ENCODE measurements at regions not wholly inside any gene's neighbourhood (a gene's known extent, or its start where the extent isn't known, plus 50 kb on each side); places are given as distances from the start of the nearest gene placed in this dataset.

DNA sequence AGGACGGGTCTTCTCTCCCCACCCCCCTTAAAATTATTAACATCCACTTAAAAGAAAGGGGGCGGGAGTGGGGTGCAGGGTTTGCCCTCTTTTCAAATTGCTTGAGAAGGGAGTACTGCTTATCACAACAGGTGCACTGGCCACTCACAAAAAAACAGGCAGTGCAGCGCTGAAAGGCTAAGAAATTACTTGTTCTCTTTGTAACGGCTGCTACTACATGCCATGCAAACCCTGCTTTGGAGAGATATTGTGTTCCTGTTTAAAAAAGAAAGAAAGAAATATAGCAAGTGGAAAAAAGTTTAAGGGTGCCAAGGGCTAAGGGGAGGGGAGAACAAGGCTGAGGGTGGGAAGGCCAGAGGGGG, 312.7 kb upstream of the JARID2 start:
- TF ChIP-seq, protein P1, sequence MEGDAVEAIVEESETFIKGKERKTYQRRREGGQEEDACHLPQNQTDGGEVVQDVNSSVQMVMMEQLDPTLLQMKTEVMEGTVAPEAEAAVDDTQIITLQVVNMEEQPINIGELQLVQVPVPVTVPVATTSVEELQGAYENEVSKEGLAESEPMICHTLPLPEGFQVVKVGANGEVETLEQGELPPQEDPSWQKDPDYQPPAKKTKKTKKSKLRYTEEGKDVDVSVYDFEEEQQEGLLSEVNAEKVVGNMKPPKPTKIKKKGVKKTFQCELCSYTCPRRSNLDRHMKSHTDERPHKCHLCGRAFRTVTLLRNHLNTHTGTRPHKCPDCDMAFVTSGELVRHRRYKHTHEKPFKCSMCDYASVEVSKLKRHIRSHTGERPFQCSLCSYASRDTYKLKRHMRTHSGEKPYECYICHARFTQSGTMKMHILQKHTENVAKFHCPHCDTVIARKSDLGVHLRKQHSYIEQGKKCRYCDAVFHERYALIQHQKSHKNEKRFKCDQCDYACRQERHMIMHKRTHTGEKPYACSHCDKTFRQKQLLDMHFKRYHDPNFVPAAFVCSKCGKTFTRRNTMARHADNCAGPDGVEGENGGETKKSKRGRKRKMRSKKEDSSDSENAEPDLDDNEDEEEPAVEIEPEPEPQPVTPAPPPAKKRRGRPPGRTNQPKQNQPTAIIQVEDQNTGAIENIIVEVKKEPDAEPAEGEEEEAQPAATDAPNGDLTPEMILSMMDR (IDR thresholded peaks at IDR 0.05): no peak
- TF ChIP-seq POLR2A (IDR thresholded peaks at IDR 0.05) (no peak), POLR2AphosphoS5 (IDR thresholded peaks at IDR 0.05; ENCODE audit: insufficient read depth in 1 of 2, low read depth in 1 of 2) (no peak)
